ENCODE measurements at regions not wholly inside any gene's neighbourhood (a gene's known extent, or its start where the extent isn't known, plus 50 kb on each side); places are given as distances from the start of the nearest gene placed in this dataset.

DNA sequence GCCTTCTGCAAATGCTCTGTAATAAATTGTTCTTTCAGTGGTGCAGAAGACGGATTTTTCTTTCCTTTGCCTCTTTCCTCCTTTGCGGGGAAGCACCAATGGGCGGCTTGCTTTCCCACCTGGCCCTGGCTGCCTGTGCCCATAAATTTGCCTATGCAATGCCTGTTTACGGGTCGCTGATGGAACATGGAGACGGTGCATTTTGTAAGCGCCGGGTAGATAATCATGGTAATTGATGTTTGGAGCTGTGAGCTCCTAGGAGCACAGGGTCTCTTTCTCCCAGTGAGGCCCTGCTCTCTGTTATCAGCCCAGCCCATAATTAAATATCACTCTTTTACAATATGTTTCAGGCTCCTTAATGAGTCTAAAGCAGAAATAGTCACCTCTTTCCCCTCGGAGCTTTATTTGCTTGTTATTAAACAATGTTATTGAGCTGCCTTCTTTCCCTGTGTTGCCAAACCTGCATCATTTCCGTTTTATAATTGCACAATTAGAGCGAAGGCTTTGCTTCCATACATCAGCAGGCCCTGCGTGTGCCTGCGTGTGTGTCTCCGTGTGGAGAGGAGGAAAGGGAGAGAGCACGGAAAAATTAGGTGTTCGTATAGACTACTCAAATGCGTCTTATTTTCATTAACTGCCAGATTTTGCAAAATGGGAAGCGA, 437.4 kb upstream of the POU3F3 start:
- no peak for DNase-seq

DNA sequence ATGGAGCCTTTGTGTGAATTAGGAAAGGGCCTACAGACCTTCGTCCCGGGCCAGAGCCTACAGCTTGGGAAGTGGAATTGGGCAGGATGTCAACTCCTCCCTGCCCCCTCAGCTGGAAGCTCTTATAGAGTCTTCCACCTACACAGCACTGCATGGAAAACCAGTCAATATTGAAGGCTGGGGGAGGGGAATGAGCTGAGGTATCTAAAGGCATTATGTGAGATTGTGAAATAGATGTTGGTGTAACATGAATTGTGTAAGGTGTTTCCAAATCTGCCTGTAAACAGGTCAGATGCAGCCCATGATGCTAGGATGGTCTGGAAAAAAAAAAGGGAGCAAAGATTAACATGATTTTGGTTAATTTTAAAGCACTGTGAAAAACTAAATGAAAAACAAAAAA, 433.5 kb upstream of the POU3F3 start:
- no peak for DNase-seq

DNA sequence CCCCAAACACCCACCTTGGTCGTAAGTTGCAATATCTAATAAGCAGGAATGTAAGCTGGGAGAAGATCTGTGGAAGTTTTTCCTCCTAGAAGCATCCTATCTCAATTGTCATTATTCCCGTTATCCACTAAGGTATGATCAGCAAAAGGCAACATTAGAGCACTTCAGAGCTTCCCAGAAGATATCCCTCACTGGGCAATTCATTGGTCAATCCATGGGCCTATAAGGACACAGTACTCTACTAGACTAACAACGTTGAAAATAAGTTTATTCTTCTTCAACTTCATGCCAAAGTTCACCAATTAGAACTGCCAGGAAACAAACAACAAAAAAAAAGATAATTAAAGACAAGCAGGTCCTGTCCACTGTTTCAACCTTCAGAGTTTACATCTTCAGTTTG, 433.0 kb upstream of the POU3F3 start:
- DNase-seq: no peak

DNA sequence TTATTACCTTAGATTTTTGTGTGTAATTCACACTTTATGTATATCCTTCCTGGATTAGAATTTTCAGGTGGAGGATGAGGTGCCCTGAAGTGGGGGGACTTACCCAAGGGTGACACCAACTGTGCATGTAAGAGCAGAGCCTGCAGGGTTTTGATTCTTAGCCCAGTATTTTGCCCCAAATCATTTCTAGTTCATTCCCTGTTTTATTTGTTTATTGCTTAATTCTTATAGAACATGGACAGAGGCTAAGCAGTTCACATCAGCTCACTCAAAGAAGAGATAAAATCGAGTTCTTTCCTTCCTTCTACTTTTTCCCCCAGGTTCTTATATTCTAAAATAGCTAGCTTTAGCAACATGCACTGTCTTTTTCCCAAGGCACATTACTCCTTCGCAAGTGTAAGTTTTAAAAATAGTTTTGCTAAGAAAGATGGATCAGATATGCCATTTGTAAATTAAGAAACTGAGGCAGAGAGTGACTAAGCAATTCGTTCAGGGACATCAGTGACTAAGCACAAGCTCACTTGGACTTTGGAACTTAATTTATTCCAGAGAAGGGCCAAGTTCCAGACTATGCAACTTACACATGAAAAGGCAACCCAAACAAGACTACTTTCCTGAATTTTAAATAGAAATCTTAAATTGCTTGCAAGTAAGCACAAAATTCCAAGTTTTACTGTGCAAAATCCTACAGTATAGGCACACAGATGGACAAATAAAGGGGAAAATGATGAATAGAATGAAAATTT, 427.9 kb upstream of the POU3F3 start:
- DNase-seq: no peak

DNA sequence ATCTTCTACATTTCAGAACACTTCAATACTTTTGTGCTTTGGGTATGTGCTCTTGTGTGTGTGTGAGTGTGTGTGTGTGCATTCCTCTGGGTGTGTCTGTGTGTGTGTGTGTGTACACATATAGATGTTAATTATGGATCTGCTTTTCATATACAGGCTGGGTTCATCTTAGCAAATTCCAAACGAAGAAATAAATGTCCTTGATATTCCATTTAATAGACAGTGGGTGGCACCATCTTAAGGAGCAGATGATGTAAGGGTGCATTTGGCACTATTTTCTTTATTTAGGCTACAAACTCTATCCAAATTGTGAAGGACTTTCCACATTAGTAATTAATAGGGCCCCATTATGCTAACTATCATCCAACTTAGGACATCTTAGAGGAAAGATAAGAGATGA, 425.8 kb upstream of the POU3F3 start:
- DNase-seq: no peak

DNA sequence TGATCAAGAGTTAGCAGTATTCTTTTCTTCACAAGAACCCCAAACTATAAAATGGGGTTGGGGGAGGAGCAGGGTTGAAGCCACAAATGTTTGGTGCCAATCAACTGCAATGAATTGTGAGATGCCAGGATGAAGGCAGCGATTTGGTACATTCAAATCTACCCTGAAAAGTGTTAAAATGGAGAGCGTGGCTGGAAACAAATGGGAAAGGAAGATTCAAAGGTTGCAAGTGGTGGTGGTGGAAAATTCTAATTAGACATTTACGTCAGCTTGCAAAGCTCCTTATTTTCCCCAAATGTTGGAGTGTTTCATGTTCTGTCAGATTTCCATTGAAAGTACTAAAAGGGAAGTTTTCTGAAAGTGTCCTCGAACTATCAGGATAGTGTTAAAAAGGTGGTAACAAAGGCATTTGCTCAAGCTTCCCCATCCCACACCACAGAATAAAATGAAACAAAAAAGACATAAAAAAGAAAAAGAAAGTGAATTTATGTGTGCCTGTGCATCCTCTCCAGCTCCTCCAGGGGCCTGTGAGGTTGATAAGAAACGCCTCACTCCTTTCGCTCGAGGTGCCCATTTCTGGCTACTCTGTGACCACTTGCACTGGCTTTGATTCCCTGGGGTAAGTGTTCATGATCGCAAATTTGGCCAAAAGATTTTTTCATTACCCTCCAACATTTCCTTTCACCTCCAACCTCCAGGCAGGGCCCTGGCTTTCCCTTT, 424.1 kb upstream of the POU3F3 start:
- DNase-seq: no peak

DNA sequence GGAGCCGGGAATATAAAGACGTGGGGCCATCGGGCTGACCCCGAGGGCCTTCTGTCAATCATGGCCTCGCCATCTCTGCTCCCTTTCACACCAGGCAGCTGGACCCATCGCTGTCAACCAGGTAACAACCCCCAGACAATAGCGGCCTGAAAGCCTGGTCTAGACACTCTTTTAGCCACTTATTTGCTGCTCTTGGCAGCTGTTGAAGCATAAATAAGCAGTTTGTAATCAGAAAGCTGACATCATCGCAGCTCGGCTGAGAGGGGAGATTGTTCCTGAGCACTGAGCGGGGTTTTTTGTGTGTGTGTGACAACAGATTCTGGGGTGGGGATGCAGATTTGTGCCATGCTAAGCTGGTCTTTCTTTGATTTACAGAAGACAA, 423.6 kb upstream of the POU3F3 start:
- no peak for DNase-seq

DNA sequence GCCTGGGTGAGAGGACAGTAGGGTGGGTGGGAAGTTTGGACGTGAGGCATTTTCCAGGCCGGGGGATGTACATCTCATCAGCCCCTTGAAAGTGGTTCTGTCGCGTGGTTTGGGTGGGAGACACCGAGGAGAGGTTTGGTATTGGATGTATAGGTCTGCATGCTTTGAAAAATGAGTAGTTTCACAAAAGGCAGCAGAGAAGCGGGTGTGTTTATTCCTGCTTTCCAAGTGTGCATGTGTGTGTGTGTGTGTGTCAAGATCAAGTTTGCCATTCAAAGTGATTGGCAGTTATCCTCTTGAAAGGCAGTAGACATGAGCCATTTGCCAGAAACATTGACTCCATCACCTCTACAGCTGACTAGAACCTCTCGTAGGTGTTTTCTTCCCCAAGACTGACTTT, 423.1 kb upstream of the POU3F3 start:
- no peak for DNase-seq

DNA sequence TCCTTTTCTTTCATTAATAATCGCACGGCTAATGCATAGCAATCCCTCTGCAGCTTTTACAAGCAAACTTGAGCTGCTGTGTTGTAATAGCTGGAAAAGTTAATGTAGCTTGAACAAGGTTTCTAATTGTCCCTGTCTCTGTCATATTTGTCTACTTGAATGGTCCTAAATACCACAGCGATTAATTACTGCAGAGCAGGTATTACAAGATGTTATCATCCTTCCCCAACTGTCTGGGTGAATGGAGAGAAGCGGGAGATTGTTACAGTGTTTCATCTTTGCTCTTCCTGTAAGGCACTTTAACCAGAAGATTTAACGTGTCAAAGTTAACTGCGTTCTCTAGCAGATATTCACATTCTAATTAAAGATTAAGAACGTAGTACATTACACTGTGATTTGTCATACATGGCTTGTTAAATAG, 422.2 kb upstream of the POU3F3 start:
- DNase-seq: no peak

DNA sequence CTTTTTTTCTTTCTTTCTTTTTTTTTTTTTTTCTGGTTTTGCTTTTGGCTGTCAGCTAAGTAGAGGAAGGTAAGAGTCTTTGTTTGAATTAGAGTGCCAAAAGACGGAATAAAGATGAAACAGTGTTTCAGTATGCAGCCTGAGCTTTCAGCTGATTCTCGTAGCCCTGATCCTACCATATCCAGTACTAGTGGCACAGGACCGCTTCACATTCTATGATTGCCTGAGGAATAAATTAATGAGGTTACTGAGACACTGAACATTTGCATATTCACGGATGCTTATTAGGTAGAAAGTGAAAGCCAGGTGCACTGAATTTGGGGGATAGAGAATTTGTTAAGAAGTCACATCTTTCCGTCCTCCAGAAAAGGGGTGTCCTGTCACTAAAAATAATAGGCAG, 421.5 kb upstream of the POU3F3 start:
- no peak for DNase-seq

DNA sequence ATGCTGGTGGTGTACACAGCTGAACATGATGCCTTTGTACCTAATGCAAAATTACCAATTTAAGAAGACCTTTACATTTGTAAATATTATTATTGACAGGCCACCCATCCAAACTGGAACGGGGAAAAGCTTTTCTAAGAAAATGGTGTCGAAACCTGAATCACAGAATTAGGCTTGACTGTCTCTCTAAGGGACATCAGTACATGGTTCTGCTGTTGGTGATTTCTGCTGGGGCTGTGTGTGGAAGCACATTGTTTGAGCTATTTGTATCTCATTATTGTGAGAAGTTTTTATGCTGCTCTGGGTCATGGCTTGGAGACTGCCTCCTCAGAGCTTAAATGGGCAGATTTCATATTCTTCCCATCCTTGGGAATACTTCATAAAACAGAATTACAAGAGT, 420.9 kb upstream of the POU3F3 start:
- no peak for DNase-seq

DNA sequence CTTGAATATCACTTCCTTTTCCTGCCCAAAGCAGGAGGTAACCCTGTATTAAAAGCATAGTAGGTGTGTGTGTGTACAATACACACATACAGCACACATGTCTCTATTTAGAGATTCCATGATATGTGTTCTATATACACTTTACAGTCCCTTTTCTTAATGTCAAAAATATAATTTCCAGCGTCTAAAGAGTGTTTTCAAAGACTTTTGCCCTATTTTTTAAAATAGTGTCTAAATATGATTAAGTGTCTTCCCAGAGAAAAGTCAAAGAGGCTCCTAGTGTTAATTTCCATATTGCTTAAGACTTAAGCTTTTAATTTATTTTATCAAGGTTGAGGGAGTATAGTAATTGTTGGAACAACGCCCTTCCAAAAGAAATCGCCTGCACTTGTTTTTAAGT, 420.3 kb upstream of the POU3F3 start:
- no peak for DNase-seq

DNA sequence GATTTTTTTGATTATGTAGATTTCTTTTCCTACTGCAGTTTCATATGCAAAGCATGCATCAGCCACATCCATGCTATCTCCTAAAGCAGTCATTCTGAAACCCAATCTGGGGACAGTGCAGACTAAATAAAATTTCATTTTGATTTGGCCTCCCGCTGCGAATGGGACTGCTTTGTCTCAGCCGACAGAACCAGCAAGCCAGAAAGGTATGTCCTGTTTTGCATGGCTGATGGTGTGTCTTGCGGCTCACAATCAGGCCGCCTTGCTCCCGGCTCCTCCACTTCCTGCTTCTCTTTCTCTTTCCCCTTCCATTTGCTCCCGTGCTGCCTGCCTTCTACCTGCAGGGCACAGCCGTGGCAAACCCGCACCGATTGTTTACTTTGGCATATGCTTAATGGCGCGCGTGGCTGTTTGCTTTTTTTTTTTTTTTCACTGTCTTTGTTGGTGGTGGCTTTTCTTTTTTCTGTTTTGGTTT, 419.6 kb upstream of the POU3F3 start:
- no peak for DNase-seq

DNA sequence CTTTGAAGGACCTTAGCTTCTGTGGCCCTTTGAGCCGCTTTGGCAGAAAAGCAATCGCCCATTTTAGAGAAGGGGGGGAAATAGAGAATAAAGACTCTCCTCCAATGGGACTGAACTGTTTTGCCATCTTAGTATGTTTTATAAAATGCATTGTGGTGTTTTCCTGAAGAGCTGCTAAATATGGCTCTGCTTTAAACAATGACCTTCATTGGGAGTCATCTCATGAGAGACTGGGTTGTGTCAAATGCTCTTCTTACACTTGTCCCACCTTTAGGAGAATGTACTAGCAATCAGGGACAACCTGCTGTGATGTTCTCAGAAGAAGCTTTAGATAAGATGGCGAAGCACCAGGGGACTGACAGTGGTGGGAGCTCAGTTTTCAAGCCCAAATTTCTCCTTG, 418.9 kb upstream of the POU3F3 start:
- DNase-seq: no peak

DNA sequence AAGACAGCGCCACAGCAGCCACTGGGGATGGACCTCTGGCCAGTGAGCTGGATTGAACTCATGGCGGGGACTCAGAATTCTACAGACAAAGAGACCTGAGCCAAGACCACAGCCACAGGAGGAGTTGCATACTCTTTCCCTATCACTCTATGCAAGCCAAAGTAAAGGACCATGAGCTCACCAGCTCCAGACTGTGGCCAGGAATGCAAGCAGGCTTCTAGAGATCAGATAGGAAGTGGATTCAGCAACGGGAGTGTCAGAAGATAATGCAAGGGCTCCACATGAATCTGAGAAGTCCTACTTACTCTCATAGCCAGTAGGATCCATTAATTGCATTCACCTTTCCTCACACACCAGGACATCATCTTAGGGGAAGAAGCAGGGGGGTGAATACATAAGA, 415.4 kb upstream of the POU3F3 start:
- no peak for DNase-seq

DNA sequence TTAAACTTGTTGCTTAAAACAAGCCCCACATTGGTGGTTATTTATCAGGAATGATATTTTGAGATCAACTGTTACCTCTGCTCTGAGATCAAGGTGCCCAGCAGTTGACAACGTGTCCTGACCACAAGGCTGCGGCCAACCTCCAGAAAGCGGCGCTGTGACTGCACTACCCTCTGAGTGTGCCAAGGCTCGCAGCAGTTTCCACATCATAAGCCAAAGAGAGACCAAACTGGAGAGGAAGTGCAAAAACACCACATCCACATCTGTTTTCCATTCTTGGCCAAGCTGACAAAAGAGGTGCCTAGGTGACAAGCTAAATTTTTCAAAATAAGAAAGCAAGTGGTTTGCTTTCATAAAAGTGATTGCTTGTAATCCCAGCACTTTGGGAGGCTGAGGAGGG, 410.8 kb upstream of the POU3F3 start:
- DNase-seq: peak in 1 of 2 donors; percentile 34

DNA sequence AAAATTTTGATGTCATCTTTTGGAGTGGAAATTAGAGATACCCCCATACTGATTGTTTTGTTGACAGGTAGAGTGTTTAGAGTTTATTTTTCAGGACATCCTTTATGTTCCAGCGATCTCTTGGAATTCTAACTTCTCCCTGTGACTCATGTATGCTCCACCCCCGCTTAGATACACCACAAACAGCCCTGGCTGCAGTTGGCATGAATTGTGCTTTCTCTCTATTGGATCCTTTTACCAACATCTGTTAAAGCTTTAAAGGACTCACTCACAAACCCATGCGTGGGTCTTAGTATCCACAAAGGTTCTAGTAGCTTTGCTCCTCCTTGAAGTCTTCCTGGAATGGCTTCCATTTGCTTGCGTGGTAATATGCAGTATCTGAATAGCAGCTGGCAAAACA, 409.5 kb upstream of the POU3F3 start:
- DNase-seq: no peak

DNA sequence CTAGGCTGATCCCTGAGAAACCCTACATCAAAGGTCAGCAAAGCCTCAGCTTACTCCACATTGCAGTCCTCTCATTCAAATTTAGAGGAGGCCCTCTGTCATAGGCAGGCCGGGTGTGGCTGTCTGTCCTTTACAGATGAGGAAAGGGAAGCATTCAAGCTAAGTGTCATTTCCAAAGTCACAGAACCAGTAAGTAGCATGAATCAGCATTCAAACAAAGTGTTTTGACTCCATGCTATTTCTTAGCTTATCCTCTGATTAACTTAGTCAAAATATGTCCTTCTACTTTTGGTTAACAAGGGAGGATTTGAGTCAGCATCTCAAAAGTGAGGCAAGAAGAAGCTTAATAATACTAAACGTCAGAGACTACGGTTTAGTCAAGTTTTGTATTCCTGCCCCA, 409.0 kb upstream of the POU3F3 start:
- DNase-seq: no peak

DNA sequence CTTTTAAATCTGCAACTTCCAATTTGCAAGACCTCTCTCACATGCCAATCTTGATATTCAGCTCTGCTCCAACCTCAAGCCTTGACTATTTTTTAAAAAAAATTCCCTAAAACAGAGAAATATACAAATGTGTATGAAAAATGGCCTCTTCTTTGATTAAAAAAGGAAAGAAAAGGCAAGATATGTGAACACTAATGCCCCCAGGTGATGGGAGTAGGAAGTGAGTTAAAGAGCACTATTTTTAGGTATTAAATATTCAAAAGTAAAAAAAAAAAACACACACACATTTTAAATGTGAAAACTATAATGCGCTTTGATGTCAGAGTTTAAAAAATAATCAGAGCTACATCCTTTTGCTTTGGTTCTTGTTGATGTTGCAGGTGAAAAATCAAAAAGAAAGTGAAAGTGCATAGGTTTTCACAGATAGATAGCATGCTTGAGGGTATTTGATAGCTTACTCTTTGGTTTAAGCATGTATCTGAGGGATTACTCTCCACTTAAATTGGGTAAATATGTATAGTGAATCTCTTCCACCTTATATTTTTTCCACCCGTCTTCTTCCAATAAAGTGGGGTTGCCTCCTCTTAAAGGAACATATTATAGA, 406.0 kb upstream of the POU3F3 start:
- DNase-seq: no peak

DNA sequence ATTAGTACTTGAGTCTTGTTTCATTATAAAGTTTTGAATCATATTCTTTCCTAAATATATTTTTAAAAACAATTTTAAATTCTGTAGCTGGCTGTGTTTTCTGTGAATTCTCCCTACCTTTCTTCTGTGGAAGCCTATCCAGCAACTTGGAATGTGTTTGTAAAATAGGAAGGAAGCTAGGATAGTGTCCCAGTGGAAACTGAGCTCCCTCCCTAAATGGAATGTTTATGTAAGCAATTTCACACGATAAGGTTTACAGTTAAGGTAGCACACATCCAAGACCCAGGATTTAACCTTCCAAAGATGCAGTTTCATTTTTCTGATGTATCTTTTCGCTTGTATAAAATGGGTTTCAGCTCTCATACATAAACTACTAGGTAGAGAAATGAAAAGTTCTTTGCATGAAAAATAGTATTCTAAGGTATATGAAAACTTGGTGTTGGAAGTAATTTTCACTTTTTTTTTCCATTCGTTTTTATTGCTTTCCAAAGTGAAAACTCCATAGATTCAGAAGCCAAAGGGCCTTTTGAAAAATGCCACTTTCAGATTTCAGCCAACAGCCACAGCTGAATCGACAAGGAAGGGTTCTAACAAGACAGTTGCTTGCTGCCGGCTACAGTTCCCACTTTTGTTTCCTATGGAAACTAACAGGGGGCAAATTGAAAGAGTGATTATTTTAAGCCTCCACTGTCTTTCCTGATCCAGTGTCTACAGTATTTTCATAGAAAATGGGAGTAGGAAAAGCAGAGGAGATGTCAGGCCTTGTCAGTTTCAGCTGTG, 405.1 kb upstream of the POU3F3 start:
- no peak for DNase-seq

DNA sequence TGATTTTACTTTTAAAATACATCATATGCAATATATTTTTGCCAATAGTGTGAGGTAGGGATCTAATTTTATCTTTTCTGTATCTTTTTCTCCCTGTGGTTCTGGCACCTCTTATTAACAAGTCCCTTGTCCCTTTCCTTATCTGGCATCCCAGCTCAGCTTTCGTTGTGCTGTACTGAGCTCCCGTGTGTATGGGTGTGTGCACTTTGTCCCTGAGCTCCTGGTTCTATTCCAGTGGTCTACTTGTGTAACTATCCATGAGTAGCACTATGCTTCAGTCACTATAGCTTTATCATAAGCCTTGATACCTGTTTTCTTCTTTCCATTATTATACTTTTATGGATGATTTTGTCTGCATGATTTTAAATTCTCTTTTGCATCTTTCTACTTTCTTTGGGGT, 401.4 kb upstream of the POU3F3 start:
- no peak for DNase-seq

DNA sequence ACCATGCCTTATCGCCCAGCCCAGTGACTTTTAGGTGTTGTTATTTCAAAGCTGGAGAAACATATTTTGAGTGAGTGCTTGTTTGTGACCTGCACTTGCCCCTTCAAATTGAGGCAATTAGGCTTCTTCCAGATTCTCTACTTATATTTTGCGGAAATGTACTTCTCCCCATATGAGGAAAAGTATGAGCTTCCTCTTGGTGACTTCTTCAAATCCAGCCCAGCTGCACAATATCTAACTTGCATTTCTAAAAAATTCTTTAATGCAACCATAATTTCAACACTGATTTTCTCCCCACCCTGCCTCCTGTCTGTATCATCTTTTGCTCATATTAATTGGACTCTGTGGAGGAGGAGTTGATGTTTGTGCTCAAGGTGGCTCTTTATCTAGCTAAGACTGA, 391.2 kb upstream of the POU3F3 start:
- no peak for DNase-seq

DNA sequence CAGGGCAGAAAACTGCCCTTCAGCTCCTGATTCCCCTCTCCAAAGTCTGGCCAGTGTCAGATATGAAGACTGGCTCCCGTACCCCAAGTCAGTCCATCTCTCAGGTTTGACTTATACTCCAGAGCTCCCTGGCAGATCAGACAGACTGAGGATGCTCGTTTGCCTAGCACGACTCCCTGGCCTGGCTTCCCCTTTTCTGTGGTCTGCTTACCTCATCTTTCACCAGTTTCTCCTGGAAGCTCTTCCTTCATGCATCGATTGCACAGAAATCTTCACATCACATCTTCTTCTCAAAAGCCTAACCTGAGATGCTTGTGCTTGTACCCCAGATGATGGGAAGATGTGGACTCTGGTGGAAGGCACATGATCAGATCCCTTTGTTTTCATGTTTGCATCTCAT, 387.9 kb upstream of the POU3F3 start:
- DNase-seq: no peak

Measured in CD4-positive, alpha-beta T cell treated with Interleukin-4 for 1 hour (primary cell).